Neuron (in vitro differentiated cells): ENCODE measurements at regions not wholly inside any gene's neighbourhood (a gene's known extent, or its start where the extent isn't known, plus 50 kb on each side); places are given as distances from the start of the nearest gene placed in this dataset.

Experiments used
- H2AFZ ChIP-seq: one replicate; pipeline ENCODE4 v1.6.1; 2013; ENCODE audit warnings: low read depth, mild to moderate bottlenecking, inconsistent platforms, low read length, moderate library complexity
- H3K27me3 ChIP-seq: one replicate; pipeline ENCODE4 v1.6.1; 2013; ENCODE audit warnings: low read length; ENCODE audit not compliant: insufficient read depth
- H3K36me3 ChIP-seq: one replicate; pipeline ENCODE4 v1.6.1; 2013; ENCODE audit warnings: low read length; ENCODE audit not compliant: insufficient read depth
- H3K4me1 ChIP-seq: one replicate; pipeline ENCODE4 v1.6.1; 2013; ENCODE audit warnings: low read length; ENCODE audit not compliant: insufficient read depth
- H3K4me3 ChIP-seq: 2 replicates; pipeline ENCODE4 v1.5.1; 2013; ENCODE audit warnings: mild to moderate bottlenecking, low read length, moderate library complexity
- H3K9me3 ChIP-seq: one replicate; pipeline ENCODE4 v1.6.1; 2013; ENCODE audit warnings: low read length

DNA sequence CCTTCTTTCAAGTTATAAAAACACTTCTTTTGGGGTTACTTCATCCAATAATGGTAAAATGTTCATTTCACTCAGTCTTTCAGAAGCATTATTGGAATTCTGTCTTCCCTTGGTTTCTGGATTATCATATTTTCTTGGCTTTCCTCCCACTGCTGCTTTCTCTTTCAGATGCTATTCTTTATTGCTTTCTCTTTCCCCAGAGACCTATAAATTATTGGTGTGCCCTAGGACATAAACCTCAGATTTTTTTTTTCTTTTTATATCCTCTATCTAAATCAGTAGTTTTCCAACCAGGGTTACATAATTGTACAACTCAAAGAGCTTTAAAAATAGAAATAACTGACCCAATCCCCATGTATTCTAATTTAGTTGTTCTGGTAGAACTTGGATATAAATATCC is 1005.5 kb downstream of the ARAP2 start:
- H3K4me3 ChIP-seq, result no peak overlapping the region
- H3K27me3 ChIP-seq, result no peaks in the 10 kb centered on the region
- H3K36me3 ChIP-seq, result no peaks in the 10 kb centered on the region
- no peak overlapping the region for H2AFZ ChIP-seq
- no peaks in the 10 kb centered on the region for H3K4me1 ChIP-seq
- H3K9me3 ChIP-seq, result no peaks in the 10 kb centered on the region

DNA sequence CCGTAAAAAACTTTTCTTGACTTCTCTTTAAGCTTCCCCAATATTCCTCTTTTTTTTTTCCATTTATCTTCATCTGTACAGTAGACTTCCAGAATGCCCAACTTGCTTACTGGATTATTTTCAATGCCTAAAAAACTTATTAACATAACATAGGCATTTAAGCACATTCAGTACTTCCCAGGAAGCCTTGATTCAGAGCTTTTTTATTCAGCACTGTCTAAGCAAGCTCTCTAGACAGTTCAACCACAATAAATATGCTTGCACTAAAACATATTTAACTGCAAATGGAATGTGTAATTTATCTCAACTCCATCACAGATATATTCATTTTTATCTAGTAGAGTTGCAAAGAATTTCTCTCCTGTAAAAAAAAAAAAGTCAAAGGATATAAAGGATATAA is 997.8 kb downstream of the ARAP2 start:
- no peaks in the 10 kb centered on the region for H3K36me3 ChIP-seq
- H2AFZ ChIP-seq, result no peak overlapping the region
- H3K9me3 ChIP-seq, result no peaks in the 10 kb centered on the region
- H3K27me3 ChIP-seq, result no peaks in the 10 kb centered on the region
- H3K4me1 ChIP-seq, result no peaks in the 10 kb centered on the region
- no peak overlapping the region for H3K4me3 ChIP-seq

DNA sequence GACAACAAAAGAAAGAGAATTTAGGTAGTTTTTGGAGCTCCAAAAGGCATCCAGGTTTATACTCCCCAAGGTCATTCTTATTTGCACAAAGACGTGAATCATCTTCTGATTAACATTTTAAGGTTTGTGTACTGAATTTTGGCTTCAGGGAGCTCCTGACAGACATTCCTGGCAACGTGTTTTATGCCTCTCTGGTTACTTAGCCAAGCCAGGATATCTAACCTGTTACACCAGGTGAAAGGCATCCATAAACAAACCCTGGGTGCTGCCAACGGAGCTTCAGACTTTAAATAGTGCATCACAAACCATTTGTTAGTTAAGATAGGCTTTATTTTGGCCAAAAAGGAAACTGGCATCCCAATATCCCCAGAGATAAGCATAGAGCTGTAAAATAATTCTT is 997.3 kb downstream of the ARAP2 start:
- Histone ChIP-seq H3K9me3 (no peaks in the 10 kb centered on the region), H3K4me1 (no peaks in the 10 kb centered on the region), H3K27me3 (no peaks in the 10 kb centered on the region), H2AFZ (no peak overlapping the region), H3K4me3 (no peak overlapping the region), H3K36me3 (no peaks in the 10 kb centered on the region)

- Histone ChIP-seq H3K4me1 (no peaks in the 10 kb centered on the region), H3K27me3 (no peaks in the 10 kb centered on the region), H3K9me3 (no peaks in the 10 kb centered on the region), H2AFZ (no peak overlapping the region), H3K4me3 (no peak overlapping the region), H3K36me3 (no peaks in the 10 kb centered on the region)
Observed at GRCh38 chr4:35250331-35250730, 994.0 kb downstream of the ARAP2 start.

GRCh38 chr4:35250761-35251160 is 993.6 kb downstream of the ARAP2 start:
- no peaks in the 10 kb centered on the region for H3K36me3 ChIP-seq
- H3K4me1 ChIP-seq, result no peaks in the 10 kb centered on the region
- no peaks in the 10 kb centered on the region for H3K27me3 ChIP-seq

GRCh38 chr4:35252071-35252470 is 992.2 kb downstream of the ARAP2 start:
- no peaks in the 10 kb centered on the region for H3K27me3 ChIP-seq
- no peaks in the 10 kb centered on the region for H3K4me1 ChIP-seq
- H2AFZ ChIP-seq, result no peak overlapping the region
- no peaks in the 10 kb centered on the region for H3K36me3 ChIP-seq
- no peaks in the 10 kb centered on the region for H3K9me3 ChIP-seq
- H3K4me3 ChIP-seq, result no peak overlapping the region

More at GRCh38 chr4:35250761-35251160, 993.6 kb downstream of the ARAP2 start:
- Histone ChIP-seq H3K4me3 (no peak overlapping the region), H2AFZ (no peak overlapping the region), H3K9me3 (no peaks in the 10 kb centered on the region)

DNA sequence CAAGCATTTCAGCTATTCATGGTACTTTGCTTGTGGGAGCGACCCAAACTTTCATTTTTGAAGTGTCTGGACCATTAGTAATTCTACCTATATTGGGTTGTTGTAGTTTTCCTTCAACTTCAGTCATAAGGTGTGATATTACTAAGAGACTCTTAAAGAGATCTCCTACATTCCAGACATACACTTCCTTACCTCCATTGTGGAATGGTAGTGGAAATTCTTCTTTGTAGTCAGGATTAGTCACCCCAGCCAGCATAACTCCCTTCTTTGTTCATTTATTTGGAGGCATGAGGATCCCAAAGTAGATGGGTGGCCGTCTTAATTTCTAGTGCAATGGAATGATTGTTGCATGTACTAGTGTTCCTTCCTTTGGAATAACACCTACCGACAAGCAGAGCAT is 991.4 kb downstream of the ARAP2 start:
- Histone ChIP-seq H3K4me1 (no peaks in the 10 kb centered on the region), H3K27me3 (no peaks in the 10 kb centered on the region), H3K4me3 (no peak overlapping the region), H3K36me3 (no peaks in the 10 kb centered on the region), H3K9me3 (no peaks in the 10 kb centered on the region), H2AFZ (no peak overlapping the region)

DNA sequence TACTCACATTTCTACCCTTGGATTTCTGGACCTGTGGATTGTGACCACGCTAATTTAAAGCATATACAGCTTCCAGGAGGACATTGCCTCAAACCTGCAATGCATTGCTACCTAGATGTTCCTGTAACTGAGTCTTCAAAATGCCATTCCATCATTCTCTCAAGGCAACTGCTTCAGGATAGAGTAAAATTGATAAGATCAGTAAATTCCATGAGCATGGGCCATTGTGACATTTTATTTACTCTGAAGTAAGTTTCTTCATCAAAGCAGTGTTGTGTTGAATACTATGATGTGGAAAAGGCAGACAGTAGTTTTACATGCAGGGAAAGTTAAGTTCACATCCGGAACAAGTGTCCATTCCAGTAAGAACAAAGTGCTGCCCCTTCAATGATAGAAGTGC is 991.0 kb downstream of the ARAP2 start:
- no peaks in the 10 kb centered on the region for H3K27me3 ChIP-seq
- H2AFZ ChIP-seq, result no peak overlapping the region
- no peaks in the 10 kb centered on the region for H3K36me3 ChIP-seq
- H3K9me3 ChIP-seq, result no peaks in the 10 kb centered on the region
- no peak overlapping the region for H3K4me3 ChIP-seq
- no peaks in the 10 kb centered on the region for H3K4me1 ChIP-seq

GRCh38 chr4:35286434-35286833 is 957.9 kb downstream of the ARAP2 start:
- Histone ChIP-seq H3K27me3 (no peaks in the 10 kb centered on the region), H3K36me3 (no peaks in the 10 kb centered on the region), H2AFZ (no peak overlapping the region), H3K9me3 (no peaks in the 10 kb centered on the region), H3K4me1 (no peaks in the 10 kb centered on the region), H3K4me3 (no peak overlapping the region)

- H3K4me1 ChIP-seq, result peaks cover 13% of the 10 kb centered on the region
- H3K27me3 ChIP-seq, result no peaks in the 10 kb centered on the region
- H3K4me3 ChIP-seq, result no peak overlapping the region
- no peaks in the 10 kb centered on the region for H3K9me3 ChIP-seq
- H2AFZ ChIP-seq, result no peak overlapping the region
- H3K36me3 ChIP-seq, result no peaks in the 10 kb centered on the region
Observed at GRCh38 chr4:35300996-35301774, 943.1 kb downstream of the ARAP2 start.

DNA sequence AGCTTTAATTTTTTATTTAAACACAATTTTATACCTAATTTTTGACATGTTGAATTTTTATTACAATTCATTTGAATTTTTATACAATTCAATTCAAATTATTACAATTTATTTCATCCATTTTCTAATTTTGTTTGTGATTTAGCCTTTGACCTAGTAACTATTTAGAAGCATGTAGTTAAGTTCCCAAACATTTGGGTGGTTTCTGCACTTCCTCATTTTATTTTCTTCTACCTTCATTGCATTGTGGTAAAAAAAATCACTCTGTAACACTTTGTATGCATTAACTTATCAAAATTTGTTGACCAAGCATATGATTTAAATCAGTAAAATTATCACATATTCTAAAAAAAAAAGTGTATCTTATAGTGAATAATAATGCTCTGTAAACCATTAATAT is 928.9 kb downstream of the ARAP2 start:
- no peaks in the 10 kb centered on the region for H3K36me3 ChIP-seq
- H2AFZ ChIP-seq, result no peak overlapping the region
- H3K9me3 ChIP-seq, result no peaks in the 10 kb centered on the region
- no peaks in the 10 kb centered on the region for H3K4me1 ChIP-seq
- no peak overlapping the region for H3K4me3 ChIP-seq
- no peaks in the 10 kb centered on the region for H3K27me3 ChIP-seq

DNA sequence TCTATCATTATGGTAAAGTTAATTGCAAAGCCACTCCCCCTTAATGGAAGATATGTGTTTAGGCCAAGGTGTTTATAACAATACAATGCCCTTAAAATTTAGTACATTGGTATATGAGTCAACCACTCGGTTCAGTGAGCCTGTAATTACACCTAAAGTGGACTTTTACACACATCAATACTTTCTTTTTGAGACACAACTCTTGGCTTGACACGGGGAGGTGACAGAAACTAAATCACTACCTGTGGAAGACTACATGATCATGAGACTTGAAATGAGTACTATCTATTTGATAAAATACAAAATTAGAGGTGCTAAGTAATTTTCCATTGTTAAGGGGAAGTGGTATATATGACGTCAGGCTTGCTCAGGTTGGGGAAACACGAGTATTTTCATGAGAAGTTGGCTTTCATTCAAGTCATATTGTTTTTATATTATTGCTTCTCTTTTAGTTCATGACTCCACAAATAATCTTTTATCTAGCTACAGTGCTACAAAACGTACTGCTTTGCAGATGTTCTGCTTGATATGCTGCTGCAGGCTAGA is 918.3 kb downstream of the ARAP2 start:
- H3K27me3 ChIP-seq, result no peaks in the 10 kb centered on the region
- H2AFZ ChIP-seq, result no peak overlapping the region
- H3K4me3 ChIP-seq, result no peak overlapping the region
- no peaks in the 10 kb centered on the region for H3K4me1 ChIP-seq
- no peaks in the 10 kb centered on the region for H3K36me3 ChIP-seq
- no peaks in the 10 kb centered on the region for H3K9me3 ChIP-seq

- Histone ChIP-seq H2AFZ (no peak overlapping the region), H3K27me3 (no peaks in the 10 kb centered on the region), H3K9me3 (no peaks in the 10 kb centered on the region), H3K4me1 (no peaks in the 10 kb centered on the region), H3K4me3 (no peak overlapping the region), H3K36me3 (no peaks in the 10 kb centered on the region)
Observed at GRCh38 chr4:35342833-35343232, 901.5 kb downstream of the ARAP2 start.

- no peaks in the 10 kb centered on the region for H3K27me3 ChIP-seq
- no peak overlapping the region for H3K4me3 ChIP-seq
- H3K4me1 ChIP-seq, result no peaks in the 10 kb centered on the region
- peaks cover 4% of the 10 kb centered on the region for H3K9me3 ChIP-seq
- no peaks in the 10 kb centered on the region for H3K36me3 ChIP-seq
- no peak overlapping the region for H2AFZ ChIP-seq
Observed at GRCh38 chr4:35347276-35347675, 897.0 kb downstream of the ARAP2 start.
